Loucy (cell line): ENCODE measurements at regions not wholly inside any gene's neighbourhood (a gene's known extent, or its start where the extent isn't known, plus 50 kb on each side); places are given as distances from the start of the nearest gene placed in this dataset.
"Not testable (repeated sequence)": the region's sequence is repeated elsewhere in the genome, so short reads cannot be mapped to it uniquely, and the experiment has no call there.

Experiments used
- EZH2phosphoT487 ChIP-seq: fragments of 200-600 bp; IDR thresholded peaks from 2 replicates; pipeline ENCODE4 v1.6.1; 2018; ENCODE audit warnings: antibody characterized with exemption, mild to moderate bottlenecking, moderate library complexity, borderline replicate concordance
- TF ChIP-seq, protein P1 (sequence below): fragments of 200-600 bp; sonication (generic); conservative IDR thresholded peaks from 2 replicates; pipeline ENCODE4 v1.5.1; 2014; ENCODE audit warnings: mild to moderate bottlenecking, antibody characterized with exemption, low read length

DNA sequence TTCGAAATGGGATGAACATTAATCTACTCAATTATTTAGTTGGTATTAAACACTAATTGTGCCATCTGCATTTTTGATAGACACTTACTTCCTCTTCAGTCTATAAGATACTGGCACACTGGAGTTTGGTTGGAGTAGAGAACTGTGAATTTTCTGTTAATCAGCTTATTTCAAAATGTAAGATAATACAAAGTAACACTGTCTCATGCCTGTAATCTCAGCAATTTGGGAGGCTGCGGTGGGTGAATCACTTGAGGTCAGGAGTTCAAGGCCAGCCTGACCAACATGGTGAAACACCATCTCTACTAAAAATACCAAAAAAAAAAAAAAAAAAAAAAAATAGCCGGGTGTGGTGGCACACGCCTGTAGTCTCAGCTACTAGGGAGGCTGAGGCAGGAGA is 440.2 kb upstream of the NUDT12 start:
- TF ChIP-seq, protein P1, sequence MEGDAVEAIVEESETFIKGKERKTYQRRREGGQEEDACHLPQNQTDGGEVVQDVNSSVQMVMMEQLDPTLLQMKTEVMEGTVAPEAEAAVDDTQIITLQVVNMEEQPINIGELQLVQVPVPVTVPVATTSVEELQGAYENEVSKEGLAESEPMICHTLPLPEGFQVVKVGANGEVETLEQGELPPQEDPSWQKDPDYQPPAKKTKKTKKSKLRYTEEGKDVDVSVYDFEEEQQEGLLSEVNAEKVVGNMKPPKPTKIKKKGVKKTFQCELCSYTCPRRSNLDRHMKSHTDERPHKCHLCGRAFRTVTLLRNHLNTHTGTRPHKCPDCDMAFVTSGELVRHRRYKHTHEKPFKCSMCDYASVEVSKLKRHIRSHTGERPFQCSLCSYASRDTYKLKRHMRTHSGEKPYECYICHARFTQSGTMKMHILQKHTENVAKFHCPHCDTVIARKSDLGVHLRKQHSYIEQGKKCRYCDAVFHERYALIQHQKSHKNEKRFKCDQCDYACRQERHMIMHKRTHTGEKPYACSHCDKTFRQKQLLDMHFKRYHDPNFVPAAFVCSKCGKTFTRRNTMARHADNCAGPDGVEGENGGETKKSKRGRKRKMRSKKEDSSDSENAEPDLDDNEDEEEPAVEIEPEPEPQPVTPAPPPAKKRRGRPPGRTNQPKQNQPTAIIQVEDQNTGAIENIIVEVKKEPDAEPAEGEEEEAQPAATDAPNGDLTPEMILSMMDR: not testable (repeated sequence)
- TF ChIP-seq EZH2phosphoT487: not testable (repeated sequence)
